Stomach smooth muscle (tissue), 2 donors: ENCODE measurements at regions not wholly inside any gene's neighbourhood (a gene's known extent, or its start where the extent isn't known, plus 50 kb on each side); places are given as distances from the start of the nearest gene placed in this dataset.
"Not testable (repeated sequence)": the region's sequence is repeated elsewhere in the genome, so short reads cannot be mapped to it uniquely, and the experiment has no call there.

Experiments used
- H3K27ac ChIP-seq: one replicate; pipeline ENCODE4 v1.7.0; 2013; ENCODE audit warnings: mild to moderate bottlenecking, low read length, inconsistent platforms
- H3K27me3 ChIP-seq, 2 donors: one replicate each; pipeline ENCODE4 v1.7.0; 2013; ENCODE audit warnings: low read length in 2 of 2; ENCODE audit not compliant: insufficient read depth in 2 of 2, control insufficient read depth in 1 of 2
- H3K36me3 ChIP-seq, 2 donors: one replicate each; pipeline ENCODE4 v1.7.0; 2013; ENCODE audit warnings: low read length in 2 of 2; ENCODE audit not compliant: control insufficient read depth in 2 of 2, insufficient read depth in 2 of 2
- H3K4me1 ChIP-seq: one replicate; pipeline ENCODE4 v1.7.0; 2013; ENCODE audit warnings: low read length; ENCODE audit not compliant: control insufficient read depth, insufficient read depth
- H3K4me3 ChIP-seq, 2 donors: one replicate each; pipeline ENCODE4 v1.7.0; 2013; ENCODE audit warnings: low read length in 2 of 2
- H3K9ac ChIP-seq, 2 donors: one replicate each; pipeline ENCODE4 v1.7.0; 2013; ENCODE audit warnings: low read length in 2 of 2, mild to moderate bottlenecking in 1 of 2
- H3K9me3 ChIP-seq, 2 donors: one replicate each; pipeline ENCODE4 v1.7.0; 2013; ENCODE audit warnings: low read length in 2 of 2; ENCODE audit not compliant: control insufficient read depth in 2 of 2
- donor health status: healthy.
- donor health status: Pancreatic carcinoma.

GRCh38 chr4:189586908-189587632 lies 353.6 kb upstream of the FRG1 start:
- H3K27ac ChIP-seq, H3K4me1 ChIP-seq, H3K4me3 ChIP-seq, H3K27me3 ChIP-seq, H3K9ac ChIP-seq, H3K9me3 ChIP-seq, H3K36me3 ChIP-seq: not testable (repeated sequence)

GRCh38 chr4:189589201-189589600 lies 351.5 kb upstream of the FRG1 start:
- not testable (repeated sequence) for H3K4me1 ChIP-seq, H3K27me3 ChIP-seq, H3K4me3 ChIP-seq, H3K9ac ChIP-seq, H3K36me3 ChIP-seq, H3K9me3 ChIP-seq, H3K27ac ChIP-seq

DNA sequence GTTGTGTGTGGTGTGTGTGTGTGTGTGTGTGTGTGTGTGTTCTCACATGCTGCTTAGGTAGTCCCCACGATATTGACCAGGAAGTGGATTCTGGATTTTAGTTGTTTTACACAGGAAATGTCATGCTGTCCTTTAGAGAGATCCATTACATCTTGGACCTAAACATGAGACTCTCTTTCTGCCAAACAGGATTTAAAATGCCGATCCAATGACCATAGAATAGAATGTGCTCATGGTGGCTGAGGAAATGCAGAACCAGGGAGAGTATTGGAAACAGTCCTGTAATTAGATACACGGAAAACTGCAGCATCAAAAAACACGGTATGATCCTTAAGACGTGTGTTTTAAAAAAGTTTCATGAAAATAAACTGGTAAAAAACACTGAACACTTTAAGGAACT lies 347.8 kb upstream of the FRG1 start:
- Histone ChIP-seq H3K27ac (no peak overlapping the region), H3K9ac (no peak overlapping the region), H3K36me3 (no peaks in the 10 kb centered on the region), H3K4me3 (no peak overlapping the region), H3K9me3 (no peaks in the 10 kb centered on the region), H3K27me3 (no peaks in the 10 kb centered on the region), H3K4me1 (no peaks in the 10 kb centered on the region)

- Histone ChIP-seq H3K9me3 (no peaks in the 10 kb centered on the region), H3K27me3 (no peaks in the 10 kb centered on the region), H3K27ac (no peak overlapping the region), H3K4me1 (no peaks in the 10 kb centered on the region), H3K9ac (no peak overlapping the region), H3K36me3 (no peaks in the 10 kb centered on the region), H3K4me3 (no peak overlapping the region)
These were observed 343.3 kb upstream of the FRG1 start for GRCh38 chr4:189597341-189597740.

DNA sequence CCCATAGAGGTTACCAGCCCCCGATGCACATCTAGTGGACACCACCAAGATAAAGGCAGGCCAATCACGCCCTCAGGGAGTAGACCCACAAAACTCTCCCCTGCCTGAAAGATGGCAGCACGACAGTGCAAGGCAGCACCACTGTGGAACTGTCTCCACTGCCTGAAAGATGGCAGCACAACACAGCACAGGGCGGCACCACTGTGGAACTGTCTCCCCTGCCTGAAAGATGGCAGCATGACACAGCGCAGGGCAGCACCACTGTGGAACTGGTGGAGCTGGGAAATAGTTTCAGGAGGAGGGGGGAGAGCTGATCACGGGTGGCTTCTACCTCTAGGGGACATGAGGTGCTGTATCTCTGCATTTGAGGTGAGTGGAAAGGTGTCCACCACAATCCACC lies 340.4 kb upstream of the FRG1 start:
- H3K27me3 ChIP-seq = no peaks in the 10 kb centered on the region
- H3K27ac ChIP-seq = no peak overlapping the region
- no peak overlapping the region for H3K4me3 ChIP-seq
- H3K36me3 ChIP-seq = no peaks in the 10 kb centered on the region
- H3K9ac ChIP-seq = no peak overlapping the region
- H3K9me3 ChIP-seq = no peaks in the 10 kb centered on the region
- no peaks in the 10 kb centered on the region for H3K4me1 ChIP-seq

- Histone ChIP-seq H3K36me3 (no peaks in the 10 kb centered on the region), H3K9me3 (no peaks in the 10 kb centered on the region), H3K4me3 (no peak overlapping the region), H3K27me3 (no peaks in the 10 kb centered on the region), H3K27ac (no peak overlapping the region), H3K9ac (no peak overlapping the region), H3K4me1 (no peaks in the 10 kb centered on the region)
These were observed 339.8 kb upstream of the FRG1 start for GRCh38 chr4:189600718-189601435.

DNA sequence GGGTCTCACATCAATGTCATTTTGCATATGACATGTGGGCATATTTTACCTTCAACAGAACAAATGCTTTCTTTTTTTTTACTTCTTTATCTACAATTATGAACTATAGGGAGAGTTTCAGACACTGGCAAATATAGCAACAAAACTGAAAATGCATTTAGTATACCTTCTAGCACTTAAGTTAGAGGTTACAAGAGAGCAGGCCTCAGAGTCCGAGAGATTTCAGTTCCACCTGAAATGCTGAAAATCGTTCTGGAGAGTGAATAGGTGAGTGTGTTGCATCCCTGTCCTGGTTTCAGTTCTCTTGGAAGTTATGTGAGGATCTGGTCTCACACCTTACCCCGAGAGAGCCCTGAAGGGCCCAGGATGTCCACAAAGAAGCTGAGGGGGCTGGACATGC lies 337.8 kb upstream of the FRG1 start:
- H3K36me3 ChIP-seq, H3K9me3 ChIP-seq, H3K9ac ChIP-seq, H3K4me3 ChIP-seq, H3K27ac ChIP-seq, H3K27me3 ChIP-seq, H3K4me1 ChIP-seq: not testable (repeated sequence)

- not testable (repeated sequence) for H3K27me3 ChIP-seq, H3K9ac ChIP-seq, H3K9me3 ChIP-seq, H3K27ac ChIP-seq, H3K36me3 ChIP-seq, H3K4me3 ChIP-seq, H3K4me1 ChIP-seq
These were observed 330.1 kb upstream of the FRG1 start for GRCh38 chr4:189610571-189610970.

GRCh38 chr4:189613207-189613606 lies 327.5 kb upstream of the FRG1 start:
- Histone ChIP-seq H3K4me3 (no peak overlapping the region), H3K27me3 (no peaks in the 10 kb centered on the region), H3K27ac (no peak overlapping the region), H3K9ac (no peak overlapping the region), H3K9me3 (no peaks in the 10 kb centered on the region), H3K4me1 (no peaks in the 10 kb centered on the region), H3K36me3 (no peaks in the 10 kb centered on the region)

DNA sequence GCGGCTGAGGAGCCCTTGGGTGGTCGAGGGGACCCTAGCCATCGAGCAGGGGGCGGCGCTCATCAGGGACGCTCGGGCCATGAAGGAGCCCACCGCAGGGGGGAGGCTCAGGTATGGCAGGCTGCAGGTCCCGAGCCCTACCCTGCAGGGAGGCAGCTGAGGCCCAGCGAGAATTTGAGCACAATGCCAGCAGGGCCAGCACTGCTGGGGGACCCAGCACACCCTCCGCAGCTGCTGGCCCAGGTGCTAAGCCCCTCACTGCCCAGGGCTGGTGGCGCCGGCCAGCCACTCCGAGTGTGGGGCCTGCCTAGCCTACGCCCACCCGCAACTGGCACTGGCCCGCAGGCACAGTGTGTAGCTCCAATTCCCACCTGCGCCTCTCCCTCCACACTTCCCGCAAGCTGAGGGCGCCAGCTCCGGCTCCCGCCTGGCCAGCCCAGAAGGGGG lies 325.4 kb upstream of the FRG1 start:
- no peak overlapping the region for H3K4me3 ChIP-seq
- H3K27ac ChIP-seq = no peak overlapping the region
- no peaks in the 10 kb centered on the region for H3K27me3 ChIP-seq
- H3K4me1 ChIP-seq = no peaks in the 10 kb centered on the region
- no peaks in the 10 kb centered on the region for H3K9me3 ChIP-seq
- no peaks in the 10 kb centered on the region for H3K36me3 ChIP-seq
- H3K9ac ChIP-seq = no peak overlapping the region

DNA sequence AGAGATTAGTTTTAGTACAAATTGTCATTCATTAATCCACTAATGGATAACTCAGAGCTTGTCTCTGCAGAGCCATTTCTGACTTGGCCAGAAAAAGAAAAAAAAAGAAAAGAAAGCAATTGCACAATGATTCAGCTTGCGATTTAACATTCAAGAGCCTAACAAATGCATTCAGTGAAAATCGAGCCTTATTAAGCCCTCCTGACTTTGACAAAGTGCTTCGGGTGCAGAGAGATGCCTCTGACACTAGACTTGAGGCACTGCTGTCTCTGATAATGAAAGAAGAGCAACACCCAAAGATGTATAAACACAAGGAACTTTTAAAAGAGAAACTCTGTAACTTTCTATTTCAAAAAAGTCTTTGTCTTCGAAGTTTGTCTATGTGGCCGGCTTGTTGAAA lies 322.9 kb upstream of the FRG1 start:
- not testable (repeated sequence) for H3K27ac ChIP-seq, H3K36me3 ChIP-seq, H3K27me3 ChIP-seq, H3K4me1 ChIP-seq, H3K9me3 ChIP-seq, H3K4me3 ChIP-seq, H3K9ac ChIP-seq
